ENCODE measurements at regions not wholly inside any gene's neighbourhood (a gene's known extent, or its start where the extent isn't known, plus 50 kb on each side); places are given as distances from the start of the nearest gene placed in this dataset.

GRCh38 chr10:62501547-62501946 is 127.4 kb downstream of the ZNF365 start:
- TF ChIP-seq, protein P1, sequence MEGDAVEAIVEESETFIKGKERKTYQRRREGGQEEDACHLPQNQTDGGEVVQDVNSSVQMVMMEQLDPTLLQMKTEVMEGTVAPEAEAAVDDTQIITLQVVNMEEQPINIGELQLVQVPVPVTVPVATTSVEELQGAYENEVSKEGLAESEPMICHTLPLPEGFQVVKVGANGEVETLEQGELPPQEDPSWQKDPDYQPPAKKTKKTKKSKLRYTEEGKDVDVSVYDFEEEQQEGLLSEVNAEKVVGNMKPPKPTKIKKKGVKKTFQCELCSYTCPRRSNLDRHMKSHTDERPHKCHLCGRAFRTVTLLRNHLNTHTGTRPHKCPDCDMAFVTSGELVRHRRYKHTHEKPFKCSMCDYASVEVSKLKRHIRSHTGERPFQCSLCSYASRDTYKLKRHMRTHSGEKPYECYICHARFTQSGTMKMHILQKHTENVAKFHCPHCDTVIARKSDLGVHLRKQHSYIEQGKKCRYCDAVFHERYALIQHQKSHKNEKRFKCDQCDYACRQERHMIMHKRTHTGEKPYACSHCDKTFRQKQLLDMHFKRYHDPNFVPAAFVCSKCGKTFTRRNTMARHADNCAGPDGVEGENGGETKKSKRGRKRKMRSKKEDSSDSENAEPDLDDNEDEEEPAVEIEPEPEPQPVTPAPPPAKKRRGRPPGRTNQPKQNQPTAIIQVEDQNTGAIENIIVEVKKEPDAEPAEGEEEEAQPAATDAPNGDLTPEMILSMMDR (IDR thresholded peaks at IDR 0.05), result no peak
- ATAC-seq (ENCODE audit: insufficient number of reproducible peaks, low FRiP score, low read depth), result no peak

GRCh38 chr10:62502995-62503613 is 128.9 kb downstream of the ZNF365 start:
- TF ChIP-seq, protein P1 (IDR thresholded peaks at IDR 0.05), result no peak
- Histone ChIP-seq H3K4me1 (ENCODE audit: control insufficient read depth in 1 of 2, low read depth in 2 of 2) (no peaks in the 10 kb centered on the region), H3K27me3 (replicated peaks; ENCODE audit: insufficient read depth) (no peaks in the 10 kb centered on the region), H3K36me3 (no peaks in the 10 kb centered on the region), H3K4me3 (no peak overlapping the region), H3K9me3 (no peaks in the 10 kb centered on the region), H3K27ac (no peak overlapping the region)
- DNase-seq (ENCODE audit: low spot score) (no peak), ATAC-seq (ENCODE audit: insufficient number of reproducible peaks, low FRiP score, low read depth) (no peak)

More at GRCh38 chr10:62501547-62501946, 127.4 kb downstream of the ZNF365 start:
- H3K27me3 ChIP-seq (replicated peaks; ENCODE audit: insufficient read depth), result no peaks in the 10 kb centered on the region
- no peaks in the 10 kb centered on the region for H3K36me3 ChIP-seq
- H3K27ac ChIP-seq, result no peak overlapping the region
- DNase-seq (ENCODE audit: low spot score), result no peak
- no peaks in the 10 kb centered on the region for H3K4me1 ChIP-seq (ENCODE audit: control insufficient read depth in 1 of 2, low read depth in 2 of 2)
- H3K9me3 ChIP-seq, result no peaks in the 10 kb centered on the region
- no peak overlapping the region for H3K4me3 ChIP-seq

DNA sequence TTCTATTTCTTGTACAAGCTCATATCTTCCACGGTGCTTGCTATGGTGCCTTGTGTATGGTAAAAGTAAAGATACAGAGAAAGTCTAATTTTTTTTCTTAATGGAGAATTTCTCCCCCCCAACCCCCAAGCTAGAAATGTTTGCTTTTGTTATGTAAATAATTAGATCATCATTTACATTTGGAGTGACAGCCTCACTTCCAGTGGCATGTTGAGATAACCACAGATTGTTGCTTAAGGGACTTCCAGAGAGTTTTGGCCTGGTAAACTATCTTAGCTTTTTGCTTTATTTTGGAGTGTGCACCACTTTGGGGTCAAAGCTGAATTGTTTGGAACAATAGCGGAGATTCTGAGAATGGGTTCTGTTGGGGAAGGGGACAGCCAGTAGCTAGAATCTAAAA is 129.7 kb downstream of the ZNF365 start:
- Histone ChIP-seq H3K27me3 (replicated peaks; ENCODE audit: insufficient read depth) (no peaks in the 10 kb centered on the region), H3K4me1 (ENCODE audit: control insufficient read depth in 1 of 2, low read depth in 2 of 2) (no peaks in the 10 kb centered on the region), H3K36me3 (no peaks in the 10 kb centered on the region), H3K4me3 (no peak overlapping the region), H3K27ac (no peak overlapping the region), H3K9me3 (no peaks in the 10 kb centered on the region)
- DNase-seq (ENCODE audit: low spot score) (no peak), ATAC-seq (ENCODE audit: insufficient number of reproducible peaks, low FRiP score, low read depth) (no peak)
- TF ChIP-seq, protein P1 (IDR thresholded peaks at IDR 0.05), result no peak

- DNase-seq (ENCODE audit: low spot score) (no peak), ATAC-seq (ENCODE audit: insufficient number of reproducible peaks, low FRiP score, low read depth) (no peak)
- Histone ChIP-seq H3K27me3 (replicated peaks; ENCODE audit: insufficient read depth) (no peaks in the 10 kb centered on the region), H3K4me3 (no peak overlapping the region), H3K27ac (no peak overlapping the region), H3K9me3 (no peaks in the 10 kb centered on the region), H3K4me1 (ENCODE audit: control insufficient read depth in 1 of 2, low read depth in 2 of 2) (no peaks in the 10 kb centered on the region), H3K36me3 (no peaks in the 10 kb centered on the region)
- TF ChIP-seq, protein P1 (IDR thresholded peaks at IDR 0.05), result no peak
Measured at GRCh38 chr10:62506371-62506770, 132.2 kb downstream of the ZNF365 start.

GRCh38 chr10:62511238-62511637 is 137.1 kb downstream of the ZNF365 start:
- Histone ChIP-seq H3K27ac (no peak overlapping the region), H3K4me1 (ENCODE audit: control insufficient read depth in 1 of 2, low read depth in 2 of 2) (no peaks in the 10 kb centered on the region), H3K9me3 (no peaks in the 10 kb centered on the region), H3K4me3 (no peak overlapping the region), H3K36me3 (no peaks in the 10 kb centered on the region), H3K27me3 (replicated peaks; ENCODE audit: insufficient read depth) (no peaks in the 10 kb centered on the region)
- ATAC-seq (ENCODE audit: insufficient number of reproducible peaks, low FRiP score, low read depth) (no peak), DNase-seq (ENCODE audit: low spot score) (no peak)
- TF ChIP-seq, protein P1 (IDR thresholded peaks at IDR 0.05), result no peak

Measured in thoracic aorta (tissue), 2 donors.